ENCODE measurements at regions not wholly inside any gene's neighbourhood (a gene's known extent, or its start where the extent isn't known, plus 50 kb on each side); places are given as distances from the start of the nearest gene placed in this dataset.
"Not testable (repeated sequence)": the region's sequence is repeated elsewhere in the genome, so short reads cannot be mapped to it uniquely, and the experiment has no call there.

- TF ChIP-seq CTCF (conservative IDR thresholded peaks at IDR 0.05) = no peak
- H3K27ac Mint-ChIP-seq = no peak overlapping the region
Measured at GRCh38 chr20:30919514-30920188, 337.8 kb upstream of the DEFB115 start.

GRCh38 chr20:30921286-30922071, 336.0 kb upstream of the DEFB115 start:
- H3K4me3 Mint-ChIP-seq = no peak overlapping the region
- H3K4me1 Mint-ChIP-seq (ENCODE audit: unreplicated experiment) = no peaks in the 10 kb centered on the region
- no peak for DNase-seq (ENCODE audit: extremely low spot score, unreplicated experiment)
- no peak overlapping the region for H3K27ac Mint-ChIP-seq
- no peak for TF ChIP-seq CTCF (conservative IDR thresholded peaks at IDR 0.05)
- no peaks in the 10 kb centered on the region for H3K27me3 Mint-ChIP-seq
- peaks cover 20% of the 10 kb centered on the region for H3K9me3 Mint-ChIP-seq
- no peaks in the 10 kb centered on the region for H3K36me3 Mint-ChIP-seq

More at GRCh38 chr20:30919514-30920188, 337.8 kb upstream of the DEFB115 start:
- Mint-ChIP-seq H3K27me3 (no peaks in the 10 kb centered on the region), H3K4me3 (no peak overlapping the region), H3K4me1 (ENCODE audit: unreplicated experiment) (no peaks in the 10 kb centered on the region), H3K9me3 (peaks cover 11% of the 10 kb centered on the region), H3K36me3 (no peaks in the 10 kb centered on the region)
- no peak for DNase-seq (ENCODE audit: extremely low spot score, unreplicated experiment)

GRCh38 chr20:30922129-30922528, 335.3 kb upstream of the DEFB115 start:
- H3K4me3 Mint-ChIP-seq = no peak overlapping the region
- no peak overlapping the region for H3K27ac Mint-ChIP-seq
- H3K27me3 Mint-ChIP-seq = no peaks in the 10 kb centered on the region
- no peak for DNase-seq (ENCODE audit: extremely low spot score, unreplicated experiment)
- no peak for TF ChIP-seq CTCF (conservative IDR thresholded peaks at IDR 0.05)
- no peaks in the 10 kb centered on the region for H3K36me3 Mint-ChIP-seq
- H3K9me3 Mint-ChIP-seq = peaks cover 20% of the 10 kb centered on the region
- no peaks in the 10 kb centered on the region for H3K4me1 Mint-ChIP-seq (ENCODE audit: unreplicated experiment)

DNA sequence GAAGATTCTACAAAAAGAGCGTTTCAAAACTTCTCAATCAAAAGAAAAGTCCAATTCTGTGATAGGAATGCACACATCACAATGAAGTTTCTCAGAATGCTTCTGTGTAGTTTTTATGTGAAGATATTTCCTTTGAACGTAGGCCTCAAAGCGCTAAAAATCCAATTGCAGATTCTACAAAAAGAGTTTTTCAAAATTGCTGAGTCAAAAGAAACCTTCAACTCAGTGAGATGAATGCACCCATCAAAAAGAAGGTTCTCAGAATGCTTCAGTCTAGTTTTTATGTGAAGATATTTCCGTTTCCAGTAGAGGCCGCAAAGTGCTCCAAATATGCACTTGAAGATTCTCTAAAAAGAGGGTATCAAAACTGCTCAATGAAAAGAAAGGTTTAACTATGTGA, 319.7 kb upstream of the DEFB115 start:
- H3K27me3 Mint-ChIP-seq = no peaks in the 10 kb centered on the region
- no peak for DNase-seq (ENCODE audit: extremely low spot score, unreplicated experiment)
- H3K9me3 Mint-ChIP-seq = no peaks in the 10 kb centered on the region
- TF ChIP-seq CTCF (conservative IDR thresholded peaks at IDR 0.05) = no peak
- H3K27ac Mint-ChIP-seq = no peak overlapping the region
- H3K36me3 Mint-ChIP-seq = no peaks in the 10 kb centered on the region
- H3K4me3 Mint-ChIP-seq = no peak overlapping the region
- no peaks in the 10 kb centered on the region for H3K4me1 Mint-ChIP-seq (ENCODE audit: unreplicated experiment)

DNA sequence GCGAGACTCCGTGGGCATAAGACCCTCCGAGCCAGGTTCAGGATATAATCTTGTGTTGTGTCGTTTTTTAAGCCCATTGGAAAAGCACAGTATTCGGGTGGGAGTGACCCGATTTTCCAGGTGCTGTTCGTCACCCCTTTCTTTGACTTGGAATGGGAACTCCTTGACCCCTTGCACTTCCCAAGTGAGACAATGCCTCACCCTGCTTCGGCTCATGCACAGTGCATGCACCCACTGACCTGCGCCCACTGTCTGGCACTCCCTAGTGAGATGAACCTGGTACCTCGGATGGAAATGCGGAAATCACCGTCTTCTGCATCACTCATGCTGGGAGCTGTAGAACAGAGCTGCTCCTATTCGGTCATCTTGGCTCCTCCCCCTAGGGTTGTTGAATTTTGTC, 307.7 kb upstream of the DEFB115 start:
- H3K4me3 Mint-ChIP-seq = no peak overlapping the region
- H3K27ac Mint-ChIP-seq = no peak overlapping the region
- no peaks in the 10 kb centered on the region for H3K27me3 Mint-ChIP-seq
- H3K4me1 Mint-ChIP-seq (ENCODE audit: unreplicated experiment) = no peaks in the 10 kb centered on the region
- H3K9me3 Mint-ChIP-seq = no peaks in the 10 kb centered on the region
- DNase-seq (ENCODE audit: extremely low spot score, unreplicated experiment) = peak; percentile 18
- no peaks in the 10 kb centered on the region for H3K36me3 Mint-ChIP-seq
- no peak for TF ChIP-seq CTCF (conservative IDR thresholded peaks at IDR 0.05)

DNA sequence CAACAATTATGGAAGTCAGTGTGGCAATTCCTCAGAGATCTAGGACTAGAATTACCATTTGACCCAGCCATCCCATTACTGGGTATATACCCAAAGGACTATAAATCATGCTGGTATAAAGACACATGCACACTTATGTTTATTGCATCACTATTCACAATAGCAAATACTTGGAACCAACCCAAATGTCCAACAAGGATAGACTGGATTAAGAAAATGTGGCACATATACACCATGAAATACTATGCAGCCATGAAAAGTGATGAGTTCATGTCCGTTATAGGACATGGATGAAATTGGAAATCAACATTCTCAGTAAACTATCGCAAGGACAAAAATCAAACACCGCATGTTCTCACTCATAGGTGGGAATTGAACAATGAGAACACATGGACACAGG, 306.4 kb upstream of the DEFB115 start:
- H3K4me1 Mint-ChIP-seq (ENCODE audit: unreplicated experiment); DNase-seq (ENCODE audit: extremely low spot score, unreplicated experiment); H3K27me3 Mint-ChIP-seq; H3K27ac Mint-ChIP-seq; H3K9me3 Mint-ChIP-seq; H3K36me3 Mint-ChIP-seq; H3K4me3 Mint-ChIP-seq: not testable (repeated sequence)

GRCh38 chr20:30956649-30957048, 300.8 kb upstream of the DEFB115 start:
- not testable (repeated sequence) for H3K9me3 Mint-ChIP-seq; H3K27ac Mint-ChIP-seq; H3K4me3 Mint-ChIP-seq; H3K27me3 Mint-ChIP-seq; DNase-seq (ENCODE audit: extremely low spot score, unreplicated experiment); H3K4me1 Mint-ChIP-seq (ENCODE audit: unreplicated experiment); H3K36me3 Mint-ChIP-seq

- not testable (repeated sequence) for H3K4me1 Mint-ChIP-seq (ENCODE audit: unreplicated experiment); DNase-seq (ENCODE audit: extremely low spot score, unreplicated experiment); H3K27me3 Mint-ChIP-seq; H3K4me3 Mint-ChIP-seq; H3K27ac Mint-ChIP-seq; H3K36me3 Mint-ChIP-seq; H3K9me3 Mint-ChIP-seq
Measured at GRCh38 chr20:30959208-30959607, 298.3 kb upstream of the DEFB115 start.
